ENCODE measurements at regions not wholly inside any gene's neighbourhood (a gene's known extent, or its start where the extent isn't known, plus 50 kb on each side); places are given as distances from the start of the nearest gene placed in this dataset.

DNA sequence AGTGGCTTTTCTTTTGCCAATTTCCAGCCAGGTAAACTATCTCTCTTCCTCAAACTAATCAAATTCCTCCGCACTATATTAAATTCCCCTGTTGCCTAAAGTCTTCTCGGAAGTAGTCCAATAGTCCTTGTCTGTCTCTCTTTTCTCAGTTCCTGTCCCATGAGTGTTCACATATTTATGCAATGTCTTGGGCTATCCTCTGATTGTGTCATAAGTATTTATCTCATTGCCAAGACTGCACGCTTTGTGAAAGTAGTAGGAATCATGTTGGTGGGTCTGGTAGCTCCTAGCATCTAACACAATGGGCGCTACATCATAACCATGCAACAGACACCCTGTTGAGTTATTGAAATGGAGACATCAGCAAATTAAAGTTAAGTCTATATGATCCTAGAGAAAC is 59.9 kb upstream of the POU3F3 start (continued):
- TF ChIP-seq, protein P1, sequence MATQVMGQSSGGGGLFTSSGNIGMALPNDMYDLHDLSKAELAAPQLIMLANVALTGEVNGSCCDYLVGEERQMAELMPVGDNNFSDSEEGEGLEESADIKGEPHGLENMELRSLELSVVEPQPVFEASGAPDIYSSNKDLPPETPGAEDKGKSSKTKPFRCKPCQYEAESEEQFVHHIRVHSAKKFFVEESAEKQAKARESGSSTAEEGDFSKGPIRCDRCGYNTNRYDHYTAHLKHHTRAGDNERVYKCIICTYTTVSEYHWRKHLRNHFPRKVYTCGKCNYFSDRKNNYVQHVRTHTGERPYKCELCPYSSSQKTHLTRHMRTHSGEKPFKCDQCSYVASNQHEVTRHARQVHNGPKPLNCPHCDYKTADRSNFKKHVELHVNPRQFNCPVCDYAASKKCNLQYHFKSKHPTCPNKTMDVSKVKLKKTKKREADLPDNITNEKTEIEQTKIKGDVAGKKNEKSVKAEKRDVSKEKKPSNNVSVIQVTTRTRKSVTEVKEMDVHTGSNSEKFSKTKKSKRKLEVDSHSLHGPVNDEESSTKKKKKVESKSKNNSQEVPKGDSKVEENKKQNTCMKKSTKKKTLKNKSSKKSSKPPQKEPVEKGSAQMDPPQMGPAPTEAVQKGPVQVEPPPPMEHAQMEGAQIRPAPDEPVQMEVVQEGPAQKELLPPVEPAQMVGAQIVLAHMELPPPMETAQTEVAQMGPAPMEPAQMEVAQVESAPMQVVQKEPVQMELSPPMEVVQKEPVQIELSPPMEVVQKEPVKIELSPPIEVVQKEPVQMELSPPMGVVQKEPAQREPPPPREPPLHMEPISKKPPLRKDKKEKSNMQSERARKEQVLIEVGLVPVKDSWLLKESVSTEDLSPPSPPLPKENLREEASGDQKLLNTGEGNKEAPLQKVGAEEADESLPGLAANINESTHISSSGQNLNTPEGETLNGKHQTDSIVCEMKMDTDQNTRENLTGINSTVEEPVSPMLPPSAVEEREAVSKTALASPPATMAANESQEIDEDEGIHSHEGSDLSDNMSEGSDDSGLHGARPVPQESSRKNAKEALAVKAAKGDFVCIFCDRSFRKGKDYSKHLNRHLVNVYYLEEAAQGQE (IDR thresholded peaks at IDR 0.05; ENCODE audit: unreplicated experiment), result no peak
- TF ChIP-seq, protein P2, sequence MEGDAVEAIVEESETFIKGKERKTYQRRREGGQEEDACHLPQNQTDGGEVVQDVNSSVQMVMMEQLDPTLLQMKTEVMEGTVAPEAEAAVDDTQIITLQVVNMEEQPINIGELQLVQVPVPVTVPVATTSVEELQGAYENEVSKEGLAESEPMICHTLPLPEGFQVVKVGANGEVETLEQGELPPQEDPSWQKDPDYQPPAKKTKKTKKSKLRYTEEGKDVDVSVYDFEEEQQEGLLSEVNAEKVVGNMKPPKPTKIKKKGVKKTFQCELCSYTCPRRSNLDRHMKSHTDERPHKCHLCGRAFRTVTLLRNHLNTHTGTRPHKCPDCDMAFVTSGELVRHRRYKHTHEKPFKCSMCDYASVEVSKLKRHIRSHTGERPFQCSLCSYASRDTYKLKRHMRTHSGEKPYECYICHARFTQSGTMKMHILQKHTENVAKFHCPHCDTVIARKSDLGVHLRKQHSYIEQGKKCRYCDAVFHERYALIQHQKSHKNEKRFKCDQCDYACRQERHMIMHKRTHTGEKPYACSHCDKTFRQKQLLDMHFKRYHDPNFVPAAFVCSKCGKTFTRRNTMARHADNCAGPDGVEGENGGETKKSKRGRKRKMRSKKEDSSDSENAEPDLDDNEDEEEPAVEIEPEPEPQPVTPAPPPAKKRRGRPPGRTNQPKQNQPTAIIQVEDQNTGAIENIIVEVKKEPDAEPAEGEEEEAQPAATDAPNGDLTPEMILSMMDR (conservative IDR thresholded peaks at IDR 0.05; ENCODE audit: low read depth in 2 of 2), result no peak
- TF ChIP-seq, protein P3, sequence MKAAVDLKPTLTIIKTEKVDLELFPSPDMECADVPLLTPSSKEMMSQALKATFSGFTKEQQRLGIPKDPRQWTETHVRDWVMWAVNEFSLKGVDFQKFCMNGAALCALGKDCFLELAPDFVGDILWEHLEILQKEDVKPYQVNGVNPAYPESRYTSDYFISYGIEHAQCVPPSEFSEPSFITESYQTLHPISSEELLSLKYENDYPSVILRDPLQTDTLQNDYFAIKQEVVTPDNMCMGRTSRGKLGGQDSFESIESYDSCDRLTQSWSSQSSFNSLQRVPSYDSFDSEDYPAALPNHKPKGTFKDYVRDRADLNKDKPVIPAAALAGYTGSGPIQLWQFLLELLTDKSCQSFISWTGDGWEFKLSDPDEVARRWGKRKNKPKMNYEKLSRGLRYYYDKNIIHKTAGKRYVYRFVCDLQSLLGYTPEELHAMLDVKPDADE (IDR thresholded peaks at IDR 0.05), result no peak
- TF ChIP-seq ZNF114 (CRISPR knock-in tag; IDR thresholded peaks at IDR 0.05) (no peak), JUNB (IDR thresholded peaks at IDR 0.05; ENCODE audit: unreplicated experiment) (no peak)

DNA sequence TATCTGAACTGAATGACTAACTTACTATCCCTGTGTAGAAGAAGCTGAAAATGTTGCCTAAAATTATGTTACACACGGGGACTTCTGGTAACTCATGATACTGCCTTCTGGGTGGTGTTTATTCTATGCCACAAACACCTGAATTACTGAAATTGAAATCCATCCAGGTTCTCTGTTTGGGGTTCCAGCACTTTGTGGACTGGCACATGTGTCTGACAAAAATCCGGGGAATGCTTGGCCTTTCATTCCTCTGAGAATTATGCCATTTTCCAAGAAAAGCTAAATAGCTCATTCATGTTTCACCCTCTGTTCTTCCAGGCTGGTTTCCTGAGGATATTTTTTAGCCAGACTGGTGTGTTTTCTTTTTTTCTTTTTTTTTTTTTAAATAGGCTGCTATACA is 59.5 kb upstream of the POU3F3 start:
- H3K4me2 ChIP-seq, result no peak overlapping the region
- TF ChIP-seq STAT1 (IDR thresholded peaks at IDR 0.05; ENCODE audit: unreplicated experiment), result no peak
- TF ChIP-seq, protein P3 (IDR thresholded peaks at IDR 0.05), result no peak
- no peak for TF ChIP-seq EZH2 (IDR thresholded peaks at IDR 0.05; ENCODE audit: low read depth, unreplicated experiment)
- TF ChIP-seq, protein P2 (conservative IDR thresholded peaks at IDR 0.05; ENCODE audit: low read depth in 2 of 2), result no peak
- TF ChIP-seq JUNB (IDR thresholded peaks at IDR 0.05; ENCODE audit: unreplicated experiment), result no peak
- TF ChIP-seq, protein P4, sequence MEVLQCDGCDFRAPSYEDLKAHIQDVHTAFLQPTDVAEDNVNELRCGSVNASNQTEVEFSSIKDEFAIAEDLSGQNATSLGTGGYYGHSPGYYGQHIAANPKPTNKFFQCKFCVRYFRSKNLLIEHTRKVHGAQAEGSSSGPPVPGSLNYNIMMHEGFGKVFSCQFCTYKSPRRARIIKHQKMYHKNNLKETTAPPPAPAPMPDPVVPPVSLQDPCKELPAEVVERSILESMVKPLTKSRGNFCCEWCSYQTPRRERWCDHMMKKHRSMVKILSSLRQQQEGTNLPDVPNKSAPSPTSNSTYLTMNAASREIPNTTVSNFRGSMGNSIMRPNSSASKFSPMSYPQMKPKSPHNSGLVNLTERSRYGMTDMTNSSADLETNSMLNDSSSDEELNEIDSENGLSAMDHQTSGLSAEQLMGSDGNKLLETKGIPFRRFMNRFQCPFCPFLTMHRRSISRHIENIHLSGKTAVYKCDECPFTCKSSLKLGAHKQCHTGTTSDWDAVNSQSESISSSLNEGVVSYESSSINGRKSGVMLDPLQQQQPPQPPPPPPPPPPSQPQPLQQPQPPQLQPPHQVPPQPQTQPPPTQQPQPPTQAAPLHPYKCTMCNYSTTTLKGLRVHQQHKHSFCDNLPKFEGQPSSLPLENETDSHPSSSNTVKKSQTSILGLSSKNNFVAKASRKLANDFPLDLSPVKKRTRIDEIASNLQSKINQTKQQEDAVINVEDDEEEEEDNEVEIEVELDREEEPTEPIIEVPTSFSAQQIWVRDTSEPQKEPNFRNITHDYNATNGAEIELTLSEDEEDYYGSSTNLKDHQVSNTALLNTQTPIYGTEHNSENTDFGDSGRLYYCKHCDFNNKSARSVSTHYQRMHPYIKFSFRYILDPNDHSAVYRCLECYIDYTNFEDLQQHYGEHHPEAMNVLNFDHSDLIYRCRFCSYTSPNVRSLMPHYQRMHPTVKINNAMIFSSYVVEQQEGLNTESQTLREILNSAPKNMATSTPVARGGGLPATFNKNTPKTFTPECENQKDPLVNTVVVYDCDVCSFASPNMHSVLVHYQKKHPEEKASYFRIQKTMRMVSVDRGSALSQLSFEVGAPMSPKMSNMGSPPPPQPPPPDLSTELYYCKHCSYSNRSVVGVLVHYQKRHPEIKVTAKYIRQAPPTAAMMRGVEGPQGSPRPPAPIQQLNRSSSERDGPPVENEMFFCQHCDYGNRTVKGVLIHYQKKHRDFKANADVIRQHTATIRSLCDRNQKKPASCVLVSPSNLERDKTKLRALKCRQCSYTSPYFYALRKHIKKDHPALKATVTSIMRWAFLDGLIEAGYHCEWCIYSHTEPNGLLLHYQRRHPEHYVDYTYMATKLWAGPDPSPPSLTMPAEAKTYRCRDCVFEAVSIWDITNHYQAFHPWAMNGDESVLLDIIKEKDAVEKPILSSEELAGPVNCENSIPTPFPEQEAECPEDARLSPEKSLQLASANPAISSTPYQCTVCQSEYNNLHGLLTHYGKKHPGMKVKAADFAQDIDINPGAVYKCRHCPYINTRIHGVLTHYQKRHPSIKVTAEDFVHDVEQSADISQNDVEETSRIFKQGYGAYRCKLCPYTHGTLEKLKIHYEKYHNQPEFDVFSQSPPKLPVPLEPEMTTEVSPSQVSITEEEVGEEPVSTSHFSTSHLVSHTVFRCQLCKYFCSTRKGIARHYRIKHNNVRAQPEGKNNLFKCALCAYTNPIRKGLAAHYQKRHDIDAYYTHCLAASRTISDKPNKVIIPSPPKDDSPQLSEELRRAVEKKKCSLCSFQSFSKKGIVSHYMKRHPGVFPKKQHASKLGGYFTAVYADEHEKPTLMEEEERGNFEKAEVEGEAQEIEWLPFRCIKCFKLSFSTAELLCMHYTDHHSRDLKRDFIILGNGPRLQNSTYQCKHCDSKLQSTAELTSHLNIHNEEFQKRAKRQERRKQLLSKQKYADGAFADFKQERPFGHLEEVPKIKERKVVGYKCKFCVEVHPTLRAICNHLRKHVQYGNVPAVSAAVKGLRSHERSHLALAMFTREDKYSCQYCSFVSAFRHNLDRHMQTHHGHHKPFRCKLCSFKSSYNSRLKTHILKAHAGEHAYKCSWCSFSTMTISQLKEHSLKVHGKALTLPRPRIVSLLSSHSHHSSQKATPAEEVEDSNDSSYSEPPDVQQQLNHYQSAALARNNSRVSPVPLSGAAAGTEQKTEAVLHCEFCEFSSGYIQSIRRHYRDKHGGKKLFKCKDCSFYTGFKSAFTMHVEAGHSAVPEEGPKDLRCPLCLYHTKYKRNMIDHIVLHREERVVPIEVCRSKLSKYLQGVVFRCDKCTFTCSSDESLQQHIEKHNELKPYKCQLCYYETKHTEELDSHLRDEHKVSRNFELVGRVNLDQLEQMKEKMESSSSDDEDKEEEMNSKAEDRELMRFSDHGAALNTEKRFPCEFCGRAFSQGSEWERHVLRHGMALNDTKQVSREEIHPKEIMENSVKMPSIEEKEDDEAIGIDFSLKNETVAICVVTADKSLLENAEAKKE (CRISPR knock-in tag; IDR thresholded peaks at IDR 0.05), result no peak

More for the DNA sequence above, 59.5 kb upstream of the POU3F3 start:
- Mint-ChIP-seq H3K4me1 (peaks cover 28% of the 10 kb centered on the region), H3K9me3 (no peaks in the 10 kb centered on the region), H3K36me3 (ENCODE audit: low read depth) (no peaks in the 10 kb centered on the region), H3K4me3 (no peak overlapping the region), H3K27me3 (ENCODE audit: insufficient read depth, low read depth, poor library complexity) (peaks cover 2% of the 10 kb centered on the region), H3K27ac (no peak overlapping the region)
- Histone ChIP-seq H2AFZ (no peak overlapping the region), H3K79me2 (replicated peaks; ENCODE audit: insufficient read depth) (no peaks in the 10 kb centered on the region), H3K9me2 (ENCODE audit: insufficient read depth) (peaks cover 5% of the 10 kb centered on the region), H3K4me1 (ENCODE audit: insufficient read depth) (peaks cover 14% of the 10 kb centered on the region), H3K36me3 (ENCODE audit: insufficient read depth) (no peaks in the 10 kb centered on the region), H3K27ac (ENCODE audit: low read depth) (no peak overlapping the region), H3K4me3 (no peak overlapping the region), H3K27me3 (ENCODE audit: insufficient read depth) (no peaks in the 10 kb centered on the region), H4K20me1 (replicated peaks; ENCODE audit: insufficient read depth) (no peaks in the 10 kb centered on the region), H3F3A (replicated peaks; ENCODE audit: low read depth) (no peaks in the 10 kb centered on the region)
- ATAC-seq (no peak), DNase-seq (ENCODE audit: low spot score) (no peak)
